NT2/D1 (cell line): ENCODE measurements at regions not wholly inside any gene's neighbourhood (a gene's known extent, or its start where the extent isn't known, plus 50 kb on each side); places are given as distances from the start of the nearest gene placed in this dataset.

Experiments
- DNase-seq: peaks from one replicate; pipeline ENCODE4 v3.0.0-alpha.2; 2011; ENCODE audit warnings: low read depth, low spot score
- H3K27me3 ChIP-seq: 2 replicates; pipeline ENCODE4 v1.6.0; 2011; ENCODE audit warnings: mild to moderate bottlenecking; ENCODE audit not compliant: insufficient read length, insufficient read depth
- H3K36me3 ChIP-seq: 2 replicates; pipeline ENCODE4 v1.6.1; 2011; ENCODE audit warnings: mild to moderate bottlenecking, low read length, mixed read lengths; ENCODE audit not compliant: insufficient read depth, insufficient read length
- H3K4me1 ChIP-seq: 2 replicates; pipeline ENCODE4 v1.5.1; 2011; ENCODE audit not compliant: insufficient read depth, insufficient read length
- H3K4me3 ChIP-seq: 2 replicates; pipeline ENCODE4 v1.5.1; 2011; ENCODE audit warnings: low read depth; ENCODE audit not compliant: insufficient read length
- H3K9ac ChIP-seq: 2 replicates; pipeline ENCODE4 v1.6.0; 2011; ENCODE audit warnings: low read depth; ENCODE audit not compliant: insufficient read length
- H3K9me3 ChIP-seq: 2 replicates; pipeline ENCODE4 v1.5.1; 2011; ENCODE audit warnings: mild to moderate bottlenecking, low read length; ENCODE audit not compliant: insufficient read depth
- SUZ12 ChIP-seq: IDR thresholded peaks from 2 replicates; pipeline ENCODE4 v1.6.1; 2011; ENCODE audit not compliant: insufficient read length, insufficient read depth; ENCODE audit errors: extremely low read depth
- YY1 ChIP-seq: IDR thresholded peaks from 2 replicates; pipeline ENCODE4 v1.6.1; 2011; ENCODE audit not compliant: insufficient read length, insufficient read depth
- ZNF274 ChIP-seq: IDR thresholded peaks from 2 replicates; pipeline ENCODE4 v1.6.1; 2011; ENCODE audit warnings: mild to moderate bottlenecking, low read depth, low read length

GRCh38 chr16:50464325-50465290 is 83.6 kb upstream of the NKD1 start:
- TF ChIP-seq SUZ12 (no peak), ZNF274 (no peak), YY1 (no peak)
- Histone ChIP-seq H3K4me1 (peaks cover 17% of the 10 kb centered on the region), H3K9ac (no peak overlapping the region), H3K27me3 (peaks cover 53% of the 10 kb centered on the region), H3K36me3 (no peaks in the 10 kb centered on the region), H3K4me3 (no peak overlapping the region), H3K9me3 (no peaks in the 10 kb centered on the region)
- DNase-seq = no peak

DNA sequence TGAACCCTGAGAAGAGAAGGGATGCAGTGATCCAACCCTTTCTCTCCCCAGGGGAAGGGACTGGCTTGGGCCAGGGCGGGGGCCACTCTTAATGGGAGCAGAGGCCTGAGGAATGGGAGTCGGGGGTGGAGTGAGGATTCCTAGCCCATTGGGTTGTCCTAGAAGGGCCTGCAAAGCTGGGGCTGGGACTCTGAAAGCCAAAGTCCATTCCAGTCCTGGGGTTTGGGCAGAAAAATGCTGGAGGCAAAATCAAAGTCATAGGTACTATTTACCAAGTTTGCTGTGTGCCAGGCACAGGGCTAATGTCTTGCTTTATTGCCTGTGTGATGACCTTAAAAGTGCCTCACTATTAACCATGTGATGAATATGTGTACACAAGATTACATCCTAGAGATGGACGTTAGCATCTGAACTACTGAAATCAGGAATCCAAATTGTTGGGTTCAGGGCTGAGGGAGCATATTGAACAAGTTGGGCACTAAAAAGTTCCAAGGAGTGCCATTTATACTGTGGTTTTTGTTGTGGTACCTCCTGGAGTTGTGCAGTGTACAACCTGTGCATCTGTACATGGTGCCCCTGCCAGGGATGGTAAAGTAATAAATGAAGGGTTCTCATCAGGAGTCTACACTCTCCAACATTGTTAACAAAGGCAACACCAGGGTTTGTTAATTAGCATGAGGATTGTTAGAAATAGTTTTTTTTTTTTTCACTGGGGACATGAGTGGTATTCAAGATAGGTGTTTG is 84.4 kb upstream of the NKD1 start:
- H3K27me3 ChIP-seq = peaks cover 44% of the 10 kb centered on the region
- H3K9ac ChIP-seq = no peak overlapping the region
- peaks cover 17% of the 10 kb centered on the region for H3K4me1 ChIP-seq
- DNase-seq = no peak
- H3K4me3 ChIP-seq = no peak overlapping the region
- H3K36me3 ChIP-seq = no peaks in the 10 kb centered on the region
- no peaks in the 10 kb centered on the region for H3K9me3 ChIP-seq
- no peak for TF ChIP-seq YY1

DNA sequence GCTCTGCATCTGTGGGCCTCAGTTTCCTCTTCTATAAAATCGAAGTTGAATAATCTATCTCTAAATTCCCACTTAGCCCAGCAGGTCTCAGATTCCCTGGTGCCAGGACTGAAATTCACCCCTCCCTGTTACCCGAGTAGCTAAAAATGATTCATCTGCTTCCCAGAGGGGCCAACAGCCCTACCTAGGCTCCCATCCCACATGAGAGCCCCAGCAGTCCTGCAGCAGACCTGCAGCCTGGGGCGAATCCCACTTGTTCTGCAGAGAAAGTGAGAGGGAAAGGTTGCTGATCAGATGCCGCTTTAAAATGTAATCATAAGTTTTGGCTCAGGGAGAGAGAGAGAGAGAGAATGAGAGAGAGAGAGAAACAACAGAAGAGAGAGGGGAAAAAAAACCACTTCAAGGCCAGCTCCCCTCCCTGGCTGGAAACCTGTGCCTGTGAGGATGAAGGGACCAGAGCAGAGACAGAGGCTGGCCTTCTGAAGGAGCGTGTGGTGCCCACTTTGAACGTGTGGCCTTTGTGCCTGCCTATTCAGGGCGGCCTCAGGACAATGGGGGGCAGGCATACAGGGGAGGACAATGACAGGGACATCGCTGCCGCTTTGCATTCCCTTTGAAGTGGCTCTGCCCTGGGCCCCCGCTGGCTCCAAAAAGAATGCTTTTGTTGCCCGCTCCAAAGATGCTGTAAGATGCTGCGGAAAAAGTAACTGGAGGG is 85.2 kb upstream of the NKD1 start:
- Histone ChIP-seq H3K4me1 (peaks cover 15% of the 10 kb centered on the region), H3K4me3 (no peak overlapping the region), H3K9ac (peak overlapping the region; percentile 61), H3K9me3 (no peaks in the 10 kb centered on the region), H3K27me3 (peaks cover 40% of the 10 kb centered on the region), H3K36me3 (no peaks in the 10 kb centered on the region)
- DNase-seq = no peak
- TF ChIP-seq ZNF274 = no peak
- TF ChIP-seq YY1 = no peak
- TF ChIP-seq SUZ12 = no peak

DNA sequence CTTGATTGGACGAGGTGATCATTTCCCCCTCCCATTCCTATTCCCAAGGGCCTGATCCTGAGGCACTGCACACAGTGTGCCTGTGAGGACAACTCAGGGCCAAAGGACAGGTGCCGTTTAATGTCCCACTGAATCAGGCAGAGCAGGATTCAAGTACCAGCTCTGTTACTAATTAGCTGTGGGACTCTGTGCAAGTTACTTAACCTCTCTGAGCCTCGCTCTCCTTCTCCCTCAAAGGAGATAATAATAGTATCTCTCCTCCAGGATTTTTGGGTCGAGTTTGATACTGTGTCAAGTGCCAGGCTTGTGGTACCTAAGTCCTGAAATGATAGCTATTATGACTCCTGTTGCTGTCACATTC is 86.8 kb upstream of the NKD1 start:
- Histone ChIP-seq H3K4me3 (no peak overlapping the region), H3K36me3 (no peaks in the 10 kb centered on the region), H3K4me1 (peaks cover 16% of the 10 kb centered on the region), H3K9me3 (no peaks in the 10 kb centered on the region), H3K27me3 (peaks cover 27% of the 10 kb centered on the region), H3K9ac (no peak overlapping the region)
- TF ChIP-seq SUZ12 = no peak
- no peak for TF ChIP-seq ZNF274
- TF ChIP-seq YY1 = no peak
- no peak for DNase-seq

- Histone ChIP-seq H3K9me3 (no peaks in the 10 kb centered on the region), H3K27me3 (peaks cover 21% of the 10 kb centered on the region), H3K9ac (no peak overlapping the region), H3K4me3 (no peak overlapping the region), H3K4me1 (peaks cover 14% of the 10 kb centered on the region), H3K36me3 (no peaks in the 10 kb centered on the region)
- no peak for DNase-seq
- TF ChIP-seq SUZ12 (no peak), YY1 (no peak), ZNF274 (no peak)
Measured at GRCh38 chr16:50460538-50461399, 87.4 kb upstream of the NKD1 start.

DNA sequence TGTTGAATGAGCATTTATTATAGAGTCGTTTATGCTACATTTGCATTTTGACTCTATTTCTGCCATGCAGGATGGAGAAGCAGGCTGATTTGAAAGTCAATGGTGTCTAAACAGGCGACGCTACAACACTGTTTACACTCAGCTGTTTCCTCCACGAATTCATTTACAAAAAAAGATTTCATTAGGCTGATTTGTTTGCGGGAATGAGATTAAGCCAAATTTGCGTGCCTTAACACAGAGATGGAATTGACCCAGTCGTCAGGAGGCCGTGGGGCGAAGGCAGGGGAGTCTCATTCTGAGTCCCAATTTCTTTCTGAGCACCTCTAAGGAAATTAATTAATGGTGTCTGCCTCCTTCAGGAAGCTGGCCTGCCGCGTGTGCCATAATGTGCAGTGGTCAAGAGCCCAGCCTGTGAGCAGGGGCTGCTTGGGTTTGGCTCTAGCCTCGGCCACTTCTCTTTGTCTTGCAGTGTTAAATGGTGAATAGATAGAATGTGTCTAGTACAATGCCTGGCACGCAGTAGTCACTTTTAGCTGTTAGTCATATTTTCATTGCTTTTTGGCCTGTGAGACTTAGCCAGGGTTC is 88.6 kb upstream of the NKD1 start:
- Histone ChIP-seq H3K4me3 (no peak overlapping the region), H3K27me3 (peaks cover 10% of the 10 kb centered on the region), H3K36me3 (no peaks in the 10 kb centered on the region), H3K9me3 (no peaks in the 10 kb centered on the region), H3K4me1 (peaks cover 14% of the 10 kb centered on the region), H3K9ac (no peak overlapping the region)
- no peak for TF ChIP-seq ZNF274
- DNase-seq = no peak
